HG02870 (cell line): ENCODE measurements at regions not wholly inside any gene's neighbourhood (a gene's known extent, or its start where the extent isn't known, plus 50 kb on each side); places are given as distances from the start of the nearest gene placed in this dataset.

Experiments used
- ATAC-seq: cut with Tn5 transposase; IDR thresholded peaks from one replicate; pipeline ENCODE4 v1.9.1; 2021; ENCODE audit warnings: mild to moderate bottlenecking, moderate library complexity; ENCODE audit not compliant: unreplicated experiment

GRCh38 chr2:194253528-194254259 lies 1403.3 kb upstream of the SLC39A10 start:
- ATAC-seq = peak; percentile 43

GRCh38 chr2:194252127-194252526 lies 1404.9 kb upstream of the SLC39A10 start:
- ATAC-seq = no peak

- ATAC-seq = no peak
These were observed 1424.4 kb upstream of the SLC39A10 start for GRCh38 chr2:194232600-194232999.

GRCh38 chr2:194223218-194223617 lies 1433.8 kb upstream of the SLC39A10 start:
- no peak for ATAC-seq

- no peak for ATAC-seq
These were observed 1442.8 kb upstream of the SLC39A10 start for GRCh38 chr2:194214192-194214591.

GRCh38 chr2:194205568-194206227 lies 1451.3 kb upstream of the SLC39A10 start:
- ATAC-seq = no peak

GRCh38 chr2:194203898-194204297 lies 1453.1 kb upstream of the SLC39A10 start:
- no peak for ATAC-seq

- ATAC-seq = no peak
These were observed 1474.1 kb upstream of the SLC39A10 start for GRCh38 chr2:194182888-194183287.

GRCh38 chr2:194176134-194176533 lies 1480.9 kb upstream of the SLC39A10 start:
- no peak for ATAC-seq

- ATAC-seq = peak; percentile 93
These were observed 1490.2 kb upstream of the SLC39A10 start for GRCh38 chr2:194166818-194167217.

GRCh38 chr2:194155431-194155830 lies 1501.6 kb upstream of the SLC39A10 start:
- no peak for ATAC-seq

GRCh38 chr2:194151231-194151630 lies 1505.8 kb upstream of the SLC39A10 start:
- no peak for ATAC-seq

- ATAC-seq = no peak
These were observed 1521.6 kb upstream of the SLC39A10 start for GRCh38 chr2:194135463-194135862.

GRCh38 chr2:194128810-194129209 lies 1528.2 kb upstream of the SLC39A10 start:
- no peak for ATAC-seq

- ATAC-seq = no peak
These were observed 1530.6 kb upstream of the SLC39A10 start for GRCh38 chr2:194126418-194126817.

GRCh38 chr2:194116861-194117260 lies 1540.2 kb upstream of the SLC39A10 start:
- ATAC-seq = no peak

GRCh38 chr2:194105358-194105757 lies 1551.7 kb upstream of the SLC39A10 start:
- peak; percentile 33 for ATAC-seq

GRCh38 chr2:194104687-194105086 lies 1552.3 kb upstream of the SLC39A10 start:
- ATAC-seq = peak; percentile 95

GRCh38 chr2:194103941-194104659 lies 1552.9 kb upstream of the SLC39A10 start:
- no peak for ATAC-seq

- no peak for ATAC-seq
These were observed 1554.5 kb upstream of the SLC39A10 start for GRCh38 chr2:194102546-194102945.

GRCh38 chr2:194100201-194100600 lies 1556.8 kb upstream of the SLC39A10 start:
- ATAC-seq = no peak

- no peak for ATAC-seq
These were observed 1560.6 kb upstream of the SLC39A10 start for GRCh38 chr2:194096402-194096801.
